Neural progenitor cell (in vitro differentiated cells): ENCODE measurements at regions not wholly inside any gene's neighbourhood (a gene's known extent, or its start where the extent isn't known, plus 50 kb on each side); places are given as distances from the start of the nearest gene placed in this dataset.

ENCODE experiments used
- DNase-seq: peaks from one replicate; pipeline ENCODE4 v3.0.0-alpha.2; 2016; ENCODE audit warnings: low spot score
- H2AFZ ChIP-seq: fragments of 200-600 bp; sonication (generic); replicated peaks from 2 replicates; pipeline ENCODE4 v1.6.1; 2016; ENCODE audit warnings: antibody characterized with exemption
- H3F3A ChIP-seq: fragments of 200-600 bp; sonication (generic); 2 replicates; pipeline ENCODE4 v1.6.1; 2016; ENCODE audit warnings: antibody characterized with exemption, low read depth
- H3K27ac ChIP-seq: fragments of 200-600 bp; sonication (generic); 2 replicates; pipeline ENCODE4 v1.5.1; 2016; ENCODE audit warnings: mild to moderate bottlenecking
- H3K27me3 ChIP-seq: fragments of 200-600 bp; sonication (generic); 2 replicates; pipeline ENCODE4 v1.6.1; 2016; ENCODE audit warnings: mild to moderate bottlenecking, moderate library complexity
- H3K36me3 ChIP-seq: fragments of 200-600 bp; sonication (generic); 2 replicates; pipeline ENCODE4 v1.5.1; 2016
- H3K4me1 ChIP-seq: fragments of 200-600 bp; sonication (generic); 2 replicates; pipeline ENCODE4 v1.6.1; 2016; ENCODE audit warnings: mixed run types
- H3K4me2 ChIP-seq: fragments of 200-600 bp; sonication (generic); 2 replicates; pipeline ENCODE4 v1.6.1; 2016
- H3K4me3 ChIP-seq: fragments of 200-600 bp; sonication (generic); 2 replicates; pipeline ENCODE4 v1.5.1; 2016
- H3K79me2 ChIP-seq: fragments of 200-600 bp; sonication (generic); 2 replicates; pipeline ENCODE4 v1.6.1; 2016; ENCODE audit warnings: low read depth
- H3K9ac ChIP-seq: fragments of 200-600 bp; sonication (generic); 2 replicates; pipeline ENCODE4 v1.6.1; 2016
- H3K9me3 ChIP-seq: fragments of 200-600 bp; sonication (generic); 2 replicates; pipeline ENCODE4 v1.5.1; 2016; ENCODE audit warnings: low read depth
- H4K20me1 ChIP-seq: fragments of 200-600 bp; sonication (generic); 2 replicates; pipeline ENCODE4 v1.6.1; 2016; ENCODE audit warnings: low read depth
- H3K27ac Mint-ChIP-seq: 3 replicates; pipeline ENCODE4 v1.8.0; 2021; ENCODE audit warnings: mixed read lengths
- H3K27me3 Mint-ChIP-seq: 2 replicates; pipeline ENCODE4 v1.8.0; 2022; ENCODE audit warnings: low read depth, mild to moderate bottlenecking, inconsistent platforms, moderate library complexity, mixed read lengths; ENCODE audit not compliant: insufficient read depth
- H3K36me3 Mint-ChIP-seq: 3 replicates; pipeline ENCODE4 v1.8.0; 2021; ENCODE audit warnings: mixed read lengths
- H3K4me1 Mint-ChIP-seq: 3 replicates; pipeline ENCODE4 v1.8.0; 2021; ENCODE audit warnings: mixed read lengths
- H3K4me3 Mint-ChIP-seq: 3 replicates; pipeline ENCODE4 v1.8.0; 2021; ENCODE audit warnings: mild to moderate bottlenecking, moderate library complexity, mixed read lengths
- H3K9me3 Mint-ChIP-seq: 3 replicates; pipeline ENCODE4 v1.8.0; 2020; ENCODE audit warnings: mixed read lengths
- EZH2 ChIP-seq: fragments of 200-600 bp; sonication (generic); IDR thresholded peaks from 2 replicates; pipeline ENCODE4 v1.6.1; 2017; ENCODE audit warnings: antibody characterized with exemption, mild to moderate bottlenecking, moderate library complexity
- EZH2phosphoT487 ChIP-seq: fragments of 200-600 bp; sonication (generic); IDR thresholded peaks from 2 replicates; pipeline ENCODE4 v1.6.1; 2017; ENCODE audit warnings: antibody characterized with exemption
- TF ChIP-seq, protein P1 (sequence below): fragments of 200-600 bp; sonication (generic); IDR thresholded peaks from 2 replicates; pipeline ENCODE4 v1.5.1; 2017; ENCODE audit warnings: antibody characterized with exemption, mild to moderate bottlenecking

DNA sequence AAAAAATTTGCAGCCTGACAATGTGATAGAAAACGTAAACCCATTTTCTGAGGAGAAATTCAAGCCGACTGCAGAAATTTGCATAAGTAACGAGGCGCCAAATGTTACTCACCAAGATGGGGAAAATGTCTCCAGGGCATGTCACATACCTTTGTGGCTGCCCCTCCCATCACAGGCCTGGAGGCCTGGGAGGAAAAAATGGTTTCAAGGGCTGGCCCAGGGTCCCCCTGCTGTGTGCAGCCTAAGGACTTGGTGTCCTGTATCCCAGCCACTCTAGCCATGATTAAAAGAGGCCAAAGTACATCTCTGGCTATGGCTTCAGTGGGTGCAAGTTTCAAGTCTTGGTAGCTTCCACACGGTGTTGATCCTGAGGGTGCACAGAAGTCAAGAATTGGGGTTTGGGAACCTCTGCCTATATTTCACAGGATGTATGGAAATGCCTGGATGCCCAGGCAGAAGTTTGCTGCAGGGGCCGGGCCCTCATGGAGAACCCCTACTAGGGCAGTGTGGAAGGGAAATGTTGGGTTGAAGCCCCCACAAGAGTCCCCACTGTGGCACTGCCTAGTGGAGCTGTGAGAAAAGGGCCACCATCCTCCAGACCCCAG is 1842.3 kb downstream of the PCDH9 start:
- Histone ChIP-seq H3K27me3 (no peaks in the 10 kb centered on the region), H3K9me3 (no peaks in the 10 kb centered on the region), H3K9ac (no peak overlapping the region), H3K27ac (no peak overlapping the region), H3K4me1 (no peaks in the 10 kb centered on the region), H2AFZ (no peak overlapping the region), H4K20me1 (no peaks in the 10 kb centered on the region), H3K4me3 (no peak overlapping the region), H3K4me2 (no peak overlapping the region), H3F3A (no peaks in the 10 kb centered on the region), H3K36me3 (no peaks in the 10 kb centered on the region), H3K79me2 (no peaks in the 10 kb centered on the region)
- Mint-ChIP-seq H3K9me3 (peaks cover 14% of the 10 kb centered on the region), H3K27me3 (no peaks in the 10 kb centered on the region), H3K4me1 (no peaks in the 10 kb centered on the region), H3K36me3 (peaks cover 4% of the 10 kb centered on the region), H3K4me3 (no peak overlapping the region), H3K27ac (no peak overlapping the region)
- no peak for DNase-seq
- TF ChIP-seq, protein P1, sequence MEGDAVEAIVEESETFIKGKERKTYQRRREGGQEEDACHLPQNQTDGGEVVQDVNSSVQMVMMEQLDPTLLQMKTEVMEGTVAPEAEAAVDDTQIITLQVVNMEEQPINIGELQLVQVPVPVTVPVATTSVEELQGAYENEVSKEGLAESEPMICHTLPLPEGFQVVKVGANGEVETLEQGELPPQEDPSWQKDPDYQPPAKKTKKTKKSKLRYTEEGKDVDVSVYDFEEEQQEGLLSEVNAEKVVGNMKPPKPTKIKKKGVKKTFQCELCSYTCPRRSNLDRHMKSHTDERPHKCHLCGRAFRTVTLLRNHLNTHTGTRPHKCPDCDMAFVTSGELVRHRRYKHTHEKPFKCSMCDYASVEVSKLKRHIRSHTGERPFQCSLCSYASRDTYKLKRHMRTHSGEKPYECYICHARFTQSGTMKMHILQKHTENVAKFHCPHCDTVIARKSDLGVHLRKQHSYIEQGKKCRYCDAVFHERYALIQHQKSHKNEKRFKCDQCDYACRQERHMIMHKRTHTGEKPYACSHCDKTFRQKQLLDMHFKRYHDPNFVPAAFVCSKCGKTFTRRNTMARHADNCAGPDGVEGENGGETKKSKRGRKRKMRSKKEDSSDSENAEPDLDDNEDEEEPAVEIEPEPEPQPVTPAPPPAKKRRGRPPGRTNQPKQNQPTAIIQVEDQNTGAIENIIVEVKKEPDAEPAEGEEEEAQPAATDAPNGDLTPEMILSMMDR, result no peak
- TF ChIP-seq EZH2phosphoT487, result no peak
- no peak for TF ChIP-seq EZH2

- Mint-ChIP-seq H3K27ac (no peak overlapping the region), H3K4me1 (no peaks in the 10 kb centered on the region), H3K27me3 (peaks cover 2% of the 10 kb centered on the region), H3K4me3 (no peak overlapping the region), H3K9me3 (peaks cover 10% of the 10 kb centered on the region), H3K36me3 (no peaks in the 10 kb centered on the region)
- Histone ChIP-seq H3K4me1 (no peaks in the 10 kb centered on the region), H2AFZ (no peak overlapping the region), H3K4me2 (no peak overlapping the region), H3K79me2 (no peaks in the 10 kb centered on the region), H3K27me3 (no peaks in the 10 kb centered on the region), H4K20me1 (no peaks in the 10 kb centered on the region), H3K27ac (no peak overlapping the region), H3K9ac (no peak overlapping the region), H3K36me3 (no peaks in the 10 kb centered on the region), H3F3A (no peaks in the 10 kb centered on the region), H3K9me3 (no peaks in the 10 kb centered on the region), H3K4me3 (no peak overlapping the region)
- TF ChIP-seq, protein P1, result no peak
- TF ChIP-seq EZH2phosphoT487 (no peak), EZH2 (no peak)
- peak; percentile 3 for DNase-seq
Observed at GRCh38 chr13:65378943-65379519, 1851.1 kb downstream of the PCDH9 start.

DNA sequence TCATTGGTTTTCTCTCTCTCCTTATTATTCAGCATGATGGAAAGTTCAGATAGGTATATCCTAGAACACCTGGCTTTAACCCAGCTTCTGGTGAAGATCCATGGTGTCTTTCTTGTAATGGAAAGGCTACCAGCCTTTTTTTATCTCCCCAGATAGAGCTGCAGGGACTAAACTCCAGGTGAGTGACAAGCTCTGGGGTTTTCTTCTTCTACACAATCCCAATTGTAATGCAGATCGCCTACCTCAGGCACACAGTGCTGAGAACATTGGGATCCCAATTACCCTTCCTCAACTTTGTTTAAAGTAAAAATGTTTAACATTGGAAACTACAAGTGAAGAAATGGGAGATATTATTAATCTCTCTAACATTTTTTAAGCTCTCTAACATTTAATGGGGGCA is 1851.7 kb downstream of the PCDH9 start:
- Histone ChIP-seq H3K9me3 (no peaks in the 10 kb centered on the region), H2AFZ (no peak overlapping the region), H3K4me3 (no peak overlapping the region), H3K27ac (no peak overlapping the region), H3K9ac (no peak overlapping the region), H3K36me3 (no peaks in the 10 kb centered on the region), H4K20me1 (no peaks in the 10 kb centered on the region), H3K27me3 (no peaks in the 10 kb centered on the region), H3F3A (no peaks in the 10 kb centered on the region), H3K79me2 (no peaks in the 10 kb centered on the region), H3K4me1 (no peaks in the 10 kb centered on the region), H3K4me2 (no peak overlapping the region)
- no peak overlapping the region for H3K4me3 Mint-ChIP-seq
- TF ChIP-seq, protein P1, result no peak
- no peak for TF ChIP-seq EZH2phosphoT487
- TF ChIP-seq EZH2, result no peak
- no peak overlapping the region for H3K27ac Mint-ChIP-seq
- DNase-seq, result no peak
- no peaks in the 10 kb centered on the region for H3K4me1 Mint-ChIP-seq
- H3K27me3 Mint-ChIP-seq, result peaks cover 2% of the 10 kb centered on the region
- H3K36me3 Mint-ChIP-seq, result no peaks in the 10 kb centered on the region
- peaks cover 10% of the 10 kb centered on the region for H3K9me3 Mint-ChIP-seq
